HEK293T (cell line): ENCODE measurements at regions not wholly inside any gene's neighbourhood (a gene's known extent, or its start where the extent isn't known, plus 50 kb on each side); places are given as distances from the start of the nearest gene placed in this dataset.

Experiments
- ARNT ChIP-seq: fragments of 450-650 bp; IDR thresholded peaks from 2 replicates; pipeline ENCODE4 v1.6.1; 2017; ENCODE audit warnings: mild to moderate bottlenecking
- CTBP1 ChIP-seq: fragments of 450-650 bp; IDR thresholded peaks from 2 replicates; pipeline ENCODE4 v1.6.1; 2016; ENCODE audit warnings: borderline replicate concordance

DNA sequence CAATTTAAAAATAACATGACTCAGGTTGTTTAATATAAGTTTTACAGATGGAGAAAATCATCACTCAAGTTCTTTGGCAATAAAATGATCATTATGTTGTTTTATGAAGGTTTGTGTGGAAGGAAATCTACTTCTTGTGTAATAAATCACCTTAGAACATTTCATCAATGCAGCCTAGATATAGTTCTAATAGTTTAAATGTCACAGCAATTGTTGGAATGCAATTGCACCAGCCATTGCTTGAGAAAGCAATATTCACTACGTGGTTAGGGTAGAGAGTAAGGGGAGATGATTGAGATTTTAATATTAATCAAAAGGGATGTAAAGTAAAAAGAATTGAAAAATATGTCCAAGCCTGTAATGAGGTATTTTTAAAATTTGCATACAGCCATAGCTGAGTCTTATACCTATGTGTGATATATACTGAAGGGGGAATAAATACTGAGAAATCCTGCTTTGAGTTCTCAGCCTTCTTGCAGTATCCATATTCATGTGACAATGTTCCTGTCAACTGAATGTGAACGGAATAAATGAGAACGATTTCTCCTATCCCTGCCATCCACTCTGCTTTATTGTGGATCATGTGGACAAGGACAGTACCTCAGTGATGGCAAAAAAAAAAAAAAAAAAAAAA is 257.9 kb downstream of the OTOL1 start:
- TF ChIP-seq ARNT (no peak), CTBP1 (no peak)
